ENCODE measurements at regions not wholly inside any gene's neighbourhood (a gene's known extent, or its start where the extent isn't known, plus 50 kb on each side); places are given as distances from the start of the nearest gene placed in this dataset.

DNA sequence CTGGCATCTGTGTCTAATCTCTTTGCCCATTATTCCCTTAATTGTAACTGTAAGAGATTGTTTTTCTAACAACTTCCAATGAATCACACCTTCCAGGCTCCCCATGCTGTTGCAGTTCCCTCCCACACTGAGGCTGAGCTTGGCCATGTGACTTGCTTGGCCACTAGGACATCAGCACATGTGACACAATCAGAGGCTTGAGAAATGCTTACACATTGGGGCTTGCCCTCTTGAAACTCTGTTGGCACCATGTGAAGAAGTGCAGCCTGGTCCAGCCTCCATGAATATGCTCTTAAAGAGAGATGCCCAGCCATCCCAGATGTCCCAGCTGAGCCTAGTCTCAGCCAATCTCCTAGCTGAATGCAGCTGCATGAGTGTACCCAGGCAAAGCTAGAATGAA, 326.8 kb upstream of the SOX2 start:
- H3K27me3 Mint-ChIP-seq, result no peaks in the 10 kb centered on the region
- H3K4me3 Mint-ChIP-seq, result no peak overlapping the region
- no peaks in the 10 kb centered on the region for H3K4me1 Mint-ChIP-seq (ENCODE audit: low read depth)
- peaks cover 8% of the 10 kb centered on the region for H3K9me3 Mint-ChIP-seq
- H3K36me3 Mint-ChIP-seq (ENCODE audit: low read depth), result no peaks in the 10 kb centered on the region
- no peak overlapping the region for H3K27ac Mint-ChIP-seq

DNA sequence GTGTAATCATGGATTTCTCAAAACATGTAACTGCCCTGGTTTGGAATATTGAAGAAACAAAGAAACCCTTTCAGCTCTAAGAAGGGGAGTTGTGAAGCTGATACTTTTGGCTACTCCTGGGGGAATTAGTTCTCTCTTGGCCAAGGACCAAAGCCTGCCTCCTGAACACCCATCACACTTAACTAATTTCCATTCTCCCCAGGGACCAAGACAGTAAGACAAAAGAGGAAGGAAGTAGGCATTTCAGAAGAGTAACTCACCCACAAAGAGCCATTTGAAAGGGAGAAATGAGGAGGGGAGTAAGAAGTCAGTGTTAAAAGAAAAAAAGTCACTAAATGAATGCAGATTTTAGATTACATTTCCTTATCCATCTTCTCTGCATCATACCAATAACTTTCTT, 328.0 kb upstream of the SOX2 start:
- H3K36me3 Mint-ChIP-seq (ENCODE audit: low read depth), result no peaks in the 10 kb centered on the region
- H3K27ac Mint-ChIP-seq, result no peak overlapping the region
- peaks cover 8% of the 10 kb centered on the region for H3K9me3 Mint-ChIP-seq
- H3K4me3 Mint-ChIP-seq, result no peak overlapping the region
- H3K4me1 Mint-ChIP-seq (ENCODE audit: low read depth), result no peaks in the 10 kb centered on the region
- no peaks in the 10 kb centered on the region for H3K27me3 Mint-ChIP-seq

DNA sequence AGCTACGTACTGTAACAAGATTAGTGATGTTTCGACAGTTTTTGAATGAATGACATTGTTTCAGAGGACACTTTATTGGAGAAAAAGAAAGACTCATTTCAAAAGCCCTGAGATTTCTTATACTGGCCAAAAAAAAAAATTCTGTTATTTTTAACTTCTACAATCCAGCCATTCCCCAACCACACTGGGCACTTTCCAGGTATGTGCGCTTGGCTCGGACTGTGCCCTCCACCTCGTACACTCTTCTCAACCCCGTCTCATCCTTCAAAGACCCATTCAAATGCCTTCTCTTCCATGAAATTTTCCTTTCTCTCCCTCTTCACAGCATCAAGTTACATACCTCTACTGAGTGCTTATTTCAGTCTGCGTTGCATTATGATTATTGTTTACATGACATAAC, 328.5 kb upstream of the SOX2 start:
- Mint-ChIP-seq H3K27me3 (no peaks in the 10 kb centered on the region), H3K27ac (no peak overlapping the region), H3K36me3 (ENCODE audit: low read depth) (no peaks in the 10 kb centered on the region)

DNA sequence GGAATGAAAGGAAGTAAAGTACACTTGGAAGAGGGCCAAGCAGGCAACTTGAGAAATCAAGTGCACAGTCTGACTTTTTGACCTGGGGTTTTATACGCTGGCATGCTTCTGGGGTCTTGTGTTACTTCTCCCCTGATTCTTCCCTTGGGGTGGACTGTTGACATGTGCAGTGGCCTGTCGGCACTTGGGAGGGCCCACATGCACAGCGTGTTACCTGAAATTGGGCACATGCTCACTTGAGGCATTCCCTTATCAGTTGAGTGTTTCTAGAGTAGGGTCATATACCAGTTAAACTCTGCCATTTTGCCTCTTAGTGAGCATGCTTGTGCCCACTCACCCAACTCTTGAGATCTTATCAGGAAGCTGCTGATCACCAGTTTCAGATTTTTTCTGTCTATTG, 329.1 kb upstream of the SOX2 start:
- Mint-ChIP-seq H3K9me3 (peaks cover 8% of the 10 kb centered on the region), H3K36me3 (ENCODE audit: low read depth) (no peaks in the 10 kb centered on the region), H3K27me3 (no peaks in the 10 kb centered on the region), H3K27ac (no peak overlapping the region), H3K4me3 (no peak overlapping the region), H3K4me1 (ENCODE audit: low read depth) (no peaks in the 10 kb centered on the region)

More for the DNA sequence above, 328.5 kb upstream of the SOX2 start:
- Mint-ChIP-seq H3K9me3 (peaks cover 8% of the 10 kb centered on the region), H3K4me3 (no peak overlapping the region), H3K4me1 (ENCODE audit: low read depth) (no peaks in the 10 kb centered on the region)

DNA sequence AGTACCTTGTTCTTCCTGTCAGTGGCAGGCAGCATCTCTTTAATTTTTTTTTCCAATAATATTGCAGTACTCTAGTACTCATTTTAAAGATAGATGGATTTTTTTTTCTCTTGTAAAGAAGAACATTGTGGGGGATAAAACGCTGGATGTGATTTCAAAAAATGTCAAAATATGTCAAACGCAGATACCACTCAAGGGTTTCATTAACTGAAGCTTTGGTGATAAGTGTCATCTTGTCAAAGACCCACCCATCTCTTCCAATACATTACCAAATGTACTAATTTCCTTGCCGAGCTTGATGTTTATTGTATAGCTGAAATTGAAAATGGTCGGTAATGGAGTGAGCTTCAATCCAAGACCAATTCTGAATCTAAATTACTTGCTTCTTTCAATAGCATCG, 332.4 kb upstream of the SOX2 start:
- no peaks in the 10 kb centered on the region for H3K27me3 Mint-ChIP-seq
- no peak overlapping the region for H3K27ac Mint-ChIP-seq
- no peaks in the 10 kb centered on the region for H3K4me1 Mint-ChIP-seq (ENCODE audit: low read depth)
- no peaks in the 10 kb centered on the region for H3K9me3 Mint-ChIP-seq
- H3K4me3 Mint-ChIP-seq, result no peak overlapping the region
- H3K36me3 Mint-ChIP-seq (ENCODE audit: low read depth), result no peaks in the 10 kb centered on the region

DNA sequence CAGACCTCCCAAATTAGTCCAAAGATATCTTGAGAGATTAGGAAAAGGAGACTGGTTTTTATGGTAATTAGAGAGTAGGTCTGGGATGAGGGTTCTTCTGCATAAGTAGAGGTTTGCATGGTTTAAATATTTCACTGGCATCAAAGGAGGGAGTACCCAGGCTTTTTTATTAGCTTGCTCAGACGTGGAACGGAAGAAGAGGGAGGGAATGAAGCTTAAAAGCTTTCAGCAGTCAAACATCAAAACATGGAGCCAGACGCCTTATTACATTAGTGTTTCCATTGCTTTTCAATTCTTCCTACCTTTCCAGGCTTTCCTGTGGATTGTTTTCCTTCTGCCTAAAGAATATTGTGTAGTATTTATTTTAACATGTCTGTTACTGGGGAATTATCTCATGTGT, 342.1 kb upstream of the SOX2 start:
- Mint-ChIP-seq H3K36me3 (ENCODE audit: low read depth) (no peaks in the 10 kb centered on the region), H3K27ac (no peak overlapping the region), H3K4me3 (no peak overlapping the region), H3K4me1 (ENCODE audit: low read depth) (no peaks in the 10 kb centered on the region), H3K9me3 (no peaks in the 10 kb centered on the region), H3K27me3 (no peaks in the 10 kb centered on the region)

DNA sequence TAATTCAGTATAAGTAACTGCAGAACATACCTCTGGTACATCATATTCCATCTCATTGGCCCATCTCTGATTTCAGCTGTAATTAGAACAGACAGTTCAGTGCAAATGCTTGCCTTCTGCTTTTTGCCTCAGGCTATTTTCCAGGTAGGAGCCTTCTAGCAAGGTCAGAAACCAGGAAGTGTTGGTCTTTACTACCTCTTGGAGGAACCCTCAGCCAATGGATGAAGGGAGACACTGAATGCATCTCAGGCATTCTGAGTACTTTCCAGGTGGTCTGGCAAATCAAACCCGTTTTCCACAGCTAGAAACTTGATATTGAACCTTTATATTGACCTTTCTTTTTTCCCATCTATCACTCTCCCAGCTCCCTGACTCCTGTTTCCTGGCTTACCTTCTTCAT, 348.5 kb upstream of the SOX2 start:
- Mint-ChIP-seq H3K27me3 (no peaks in the 10 kb centered on the region), H3K27ac (no peak overlapping the region), H3K36me3 (ENCODE audit: low read depth) (no peaks in the 10 kb centered on the region), H3K4me3 (no peak overlapping the region), H3K4me1 (ENCODE audit: low read depth) (no peaks in the 10 kb centered on the region), H3K9me3 (no peaks in the 10 kb centered on the region)

DNA sequence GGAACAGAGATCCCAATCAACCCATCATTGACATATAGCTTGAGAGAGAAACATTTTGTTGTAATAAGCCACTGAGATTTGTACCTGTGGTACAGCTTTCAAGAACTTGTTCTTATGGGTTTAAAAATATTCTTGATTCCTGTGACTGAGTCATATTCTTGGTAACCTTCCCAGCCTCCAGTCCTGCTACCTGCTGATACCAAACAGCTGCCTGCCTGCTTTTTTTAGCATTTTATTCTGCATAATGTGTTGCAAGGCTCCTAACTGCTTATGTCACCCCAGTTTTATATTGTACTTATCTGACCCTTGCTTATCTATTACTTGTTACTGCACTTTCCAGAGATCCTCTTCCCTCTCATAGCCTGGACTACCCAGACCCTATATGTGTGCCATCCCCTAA, 349.3 kb upstream of the SOX2 start:
- Mint-ChIP-seq H3K4me3 (no peak overlapping the region), H3K36me3 (ENCODE audit: low read depth) (no peaks in the 10 kb centered on the region), H3K4me1 (ENCODE audit: low read depth) (no peaks in the 10 kb centered on the region), H3K27ac (no peak overlapping the region), H3K9me3 (peaks cover 4% of the 10 kb centered on the region), H3K27me3 (no peaks in the 10 kb centered on the region)

DNA sequence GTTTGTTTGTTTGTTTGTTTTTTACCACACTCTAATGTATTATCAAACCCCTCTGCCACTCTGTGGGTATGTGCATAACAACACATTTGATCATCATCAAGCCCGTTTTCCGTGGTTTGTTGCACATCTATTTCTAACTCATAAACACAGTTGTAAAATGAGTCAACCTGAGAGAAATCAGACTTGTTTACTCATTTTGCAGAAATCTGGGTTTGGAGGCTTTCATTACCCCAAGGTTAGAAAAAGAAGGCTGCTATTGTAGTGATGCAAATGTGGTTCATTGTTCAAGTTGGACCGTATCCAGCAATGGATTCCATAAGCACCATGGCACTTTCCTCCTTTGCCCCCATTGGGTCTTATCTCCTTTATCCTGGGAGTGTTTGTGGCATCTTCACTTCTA, 353.2 kb upstream of the SOX2 start:
- H3K36me3 Mint-ChIP-seq (ENCODE audit: low read depth), result no peaks in the 10 kb centered on the region

DNA sequence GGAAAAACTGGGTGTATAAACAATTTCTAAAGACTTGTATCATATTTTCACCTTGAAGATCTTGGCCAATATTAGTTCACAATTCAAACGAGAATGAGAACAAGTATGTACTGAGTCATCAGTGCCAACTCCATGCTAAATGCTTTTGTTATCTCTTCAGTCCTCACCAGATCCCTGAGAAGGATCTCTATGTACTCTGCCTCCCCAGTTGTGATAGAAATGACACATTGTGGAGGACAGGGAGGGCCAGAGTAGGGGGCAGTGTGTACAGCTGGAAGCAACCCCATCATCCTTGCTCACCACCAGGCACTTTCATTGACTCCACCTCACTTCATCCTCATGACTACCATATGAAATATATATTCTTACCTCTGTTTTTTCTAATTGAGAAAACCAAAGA, 353.7 kb upstream of the SOX2 start:
- no peak overlapping the region for H3K4me3 Mint-ChIP-seq
- H3K27me3 Mint-ChIP-seq, result no peaks in the 10 kb centered on the region
- no peaks in the 10 kb centered on the region for H3K4me1 Mint-ChIP-seq (ENCODE audit: low read depth)
- H3K27ac Mint-ChIP-seq, result no peak overlapping the region
- peaks cover 4% of the 10 kb centered on the region for H3K9me3 Mint-ChIP-seq
- H3K36me3 Mint-ChIP-seq (ENCODE audit: low read depth), result no peaks in the 10 kb centered on the region

More for the DNA sequence above, 353.2 kb upstream of the SOX2 start:
- Mint-ChIP-seq H3K9me3 (peaks cover 4% of the 10 kb centered on the region), H3K27ac (no peak overlapping the region), H3K4me1 (ENCODE audit: low read depth) (no peaks in the 10 kb centered on the region), H3K4me3 (no peak overlapping the region), H3K27me3 (no peaks in the 10 kb centered on the region)

DNA sequence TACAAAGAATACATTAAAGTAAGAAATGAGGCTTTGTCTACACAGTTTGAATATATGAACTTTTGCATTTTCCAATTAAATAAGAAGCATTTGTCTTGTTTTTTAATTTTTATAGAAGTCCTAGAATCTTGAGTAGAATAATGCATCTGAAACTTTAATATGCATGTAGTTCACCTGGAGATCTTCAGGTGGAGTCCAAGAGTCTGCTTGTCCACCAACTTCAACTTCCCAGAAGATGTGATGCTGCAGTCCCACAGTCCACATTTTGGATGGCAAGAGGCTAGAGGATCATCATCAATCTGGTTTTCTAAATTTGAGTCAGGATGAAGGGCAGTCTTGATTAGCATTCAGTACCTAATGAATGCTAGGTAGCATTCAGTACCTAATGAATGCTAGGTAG, 357.6 kb upstream of the SOX2 start:
- Mint-ChIP-seq H3K27ac (no peak overlapping the region), H3K4me1 (ENCODE audit: low read depth) (no peaks in the 10 kb centered on the region), H3K27me3 (no peaks in the 10 kb centered on the region), H3K4me3 (no peak overlapping the region), H3K36me3 (ENCODE audit: low read depth) (no peaks in the 10 kb centered on the region), H3K9me3 (peaks cover 4% of the 10 kb centered on the region)

DNA sequence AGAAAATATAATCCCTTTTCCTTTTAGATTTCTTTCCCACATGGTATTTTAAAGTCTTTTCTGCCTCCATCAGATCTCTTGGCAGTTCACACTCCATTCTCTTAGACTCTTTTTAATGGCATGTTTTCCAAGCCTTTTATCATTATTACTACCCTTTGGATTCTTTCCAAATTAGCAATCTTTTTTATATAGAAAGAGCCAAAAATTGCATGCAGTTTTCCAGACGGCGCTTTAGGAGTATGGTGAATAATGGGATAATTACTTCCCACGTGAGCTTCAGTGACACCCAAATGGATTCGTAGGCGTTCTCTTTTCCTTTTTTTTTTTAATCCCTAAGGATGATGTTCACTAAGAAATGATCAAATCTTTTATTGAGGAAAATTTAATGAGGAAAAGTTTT, 354.8 kb upstream of the DNAJC19 start:
- H3K4me3 Mint-ChIP-seq, result no peak overlapping the region
- no peaks in the 10 kb centered on the region for H3K9me3 Mint-ChIP-seq
- no peaks in the 10 kb centered on the region for H3K27me3 Mint-ChIP-seq
- no peak overlapping the region for H3K27ac Mint-ChIP-seq
- H3K4me1 Mint-ChIP-seq (ENCODE audit: low read depth), result no peaks in the 10 kb centered on the region
- H3K36me3 Mint-ChIP-seq (ENCODE audit: low read depth), result no peaks in the 10 kb centered on the region

DNA sequence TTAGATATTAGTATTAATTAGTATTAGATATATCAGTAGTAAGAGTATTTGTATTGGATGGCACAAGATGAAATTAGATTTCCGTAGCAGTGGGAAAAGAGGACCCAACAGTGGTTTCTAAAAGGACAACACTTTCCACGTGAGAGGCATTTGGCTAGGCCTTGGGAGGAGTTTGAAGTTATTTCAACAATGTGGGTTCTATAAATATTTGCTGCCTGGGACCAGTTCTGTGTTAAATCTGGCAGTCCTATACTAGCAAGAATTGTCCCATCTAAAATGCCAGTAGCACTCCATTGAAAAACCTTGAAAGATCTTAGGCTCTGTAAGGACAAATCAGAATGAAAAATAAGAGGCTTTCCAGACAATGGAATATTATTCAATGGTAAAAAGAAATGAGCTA, 347.1 kb upstream of the DNAJC19 start:
- no peak overlapping the region for H3K27ac Mint-ChIP-seq
- peaks cover 3% of the 10 kb centered on the region for H3K27me3 Mint-ChIP-seq
- no peak overlapping the region for H3K4me3 Mint-ChIP-seq
- no peaks in the 10 kb centered on the region for H3K36me3 Mint-ChIP-seq (ENCODE audit: low read depth)
- no peaks in the 10 kb centered on the region for H3K9me3 Mint-ChIP-seq
- H3K4me1 Mint-ChIP-seq (ENCODE audit: low read depth), result no peaks in the 10 kb centered on the region

DNA sequence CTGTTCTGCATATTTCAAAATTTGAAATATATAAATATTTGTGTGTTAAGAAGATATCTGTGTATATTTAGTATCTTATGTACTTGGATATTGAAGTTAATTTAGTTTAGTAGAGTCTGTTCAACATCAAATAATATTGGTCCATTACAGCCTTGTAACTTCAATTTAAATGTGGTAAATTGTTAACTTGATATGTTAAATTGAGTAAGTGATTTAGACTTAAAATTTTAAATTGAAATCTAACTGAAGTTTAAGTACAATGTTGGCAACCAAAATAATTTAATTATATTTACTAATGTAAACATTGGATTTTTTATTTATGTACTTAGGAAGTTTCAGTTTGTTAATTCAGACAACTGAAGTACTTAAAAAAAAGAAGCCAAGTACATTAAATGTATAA, 343.9 kb upstream of the DNAJC19 start:
- H3K36me3 Mint-ChIP-seq (ENCODE audit: low read depth), result no peaks in the 10 kb centered on the region
- H3K4me3 Mint-ChIP-seq, result no peak overlapping the region
- no peak overlapping the region for H3K27ac Mint-ChIP-seq
- H3K27me3 Mint-ChIP-seq, result peaks cover 3% of the 10 kb centered on the region
- no peaks in the 10 kb centered on the region for H3K4me1 Mint-ChIP-seq (ENCODE audit: low read depth)
- H3K9me3 Mint-ChIP-seq, result no peaks in the 10 kb centered on the region

DNA sequence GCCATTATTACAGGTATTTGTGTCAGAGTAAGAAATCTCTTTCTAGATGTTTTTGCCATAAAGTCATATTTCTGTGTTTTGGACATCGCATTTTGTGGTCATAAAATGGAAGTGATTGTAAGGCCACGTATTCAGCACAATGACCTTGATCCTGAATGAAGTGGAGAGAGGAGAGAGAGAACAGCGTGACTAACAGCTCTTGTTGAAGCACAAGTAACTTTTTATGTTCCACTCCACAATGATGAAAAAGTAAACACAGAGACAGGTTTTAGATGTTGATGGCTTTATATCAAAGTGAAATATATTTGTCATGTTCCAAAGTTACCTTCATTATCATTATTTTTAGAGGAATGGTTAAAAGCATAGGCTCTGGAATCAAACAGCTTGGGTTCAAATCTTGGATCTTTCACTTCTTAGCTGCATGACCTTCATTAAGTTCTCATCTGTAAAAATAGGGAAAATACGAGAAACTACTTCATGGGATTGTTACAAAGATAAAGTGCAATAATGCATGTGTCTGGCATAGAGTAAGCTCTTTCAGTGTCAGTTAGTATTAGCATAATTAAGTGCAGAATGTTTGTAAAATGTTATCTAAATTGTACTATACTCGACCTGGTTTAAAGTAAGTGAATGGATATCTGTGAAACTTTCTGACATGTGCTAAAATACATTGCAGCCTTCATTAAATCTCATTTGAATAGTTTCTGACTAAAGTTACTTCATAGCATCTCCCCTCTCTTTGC, 341.5 kb upstream of the DNAJC19 start:
- Mint-ChIP-seq H3K9me3 (no peaks in the 10 kb centered on the region), H3K27me3 (peaks cover 3% of the 10 kb centered on the region), H3K27ac (no peak overlapping the region), H3K4me3 (no peak overlapping the region), H3K4me1 (ENCODE audit: low read depth) (no peaks in the 10 kb centered on the region), H3K36me3 (ENCODE audit: low read depth) (no peaks in the 10 kb centered on the region)

DNA sequence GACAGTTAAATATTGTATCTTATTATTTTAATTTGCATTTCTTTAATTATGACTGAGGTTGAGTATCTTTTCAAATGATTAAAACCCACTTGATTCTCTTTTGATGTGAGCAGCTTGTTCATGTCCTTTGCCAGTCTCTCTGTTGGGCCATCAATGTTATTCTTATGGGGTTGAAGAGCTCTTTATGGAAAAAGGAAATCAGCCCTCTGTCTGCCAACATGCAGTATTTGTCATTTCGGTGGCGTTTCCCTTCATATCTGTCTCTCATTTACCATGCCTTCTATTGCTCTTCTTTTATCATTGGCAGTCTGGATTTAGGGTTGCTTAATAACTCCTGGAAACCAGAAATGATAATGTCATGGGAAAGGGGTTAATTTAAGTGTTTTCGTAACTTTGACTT, 340.7 kb upstream of the DNAJC19 start:
- Mint-ChIP-seq H3K4me1 (ENCODE audit: low read depth) (no peaks in the 10 kb centered on the region), H3K4me3 (no peak overlapping the region), H3K27me3 (peaks cover 3% of the 10 kb centered on the region), H3K9me3 (no peaks in the 10 kb centered on the region), H3K27ac (no peak overlapping the region), H3K36me3 (ENCODE audit: low read depth) (no peaks in the 10 kb centered on the region)
